Nephron progenitor cell (in vitro differentiated cells): ENCODE measurements at regions not wholly inside any gene's neighbourhood (a gene's known extent, or its start where the extent isn't known, plus 50 kb on each side); places are given as distances from the start of the nearest gene placed in this dataset.

Experiments used
- DNase-seq: peaks from one replicate; pipeline ENCODE4 v3.0.0; 2021
- H3K27ac Mint-ChIP-seq: 2 replicates; pipeline ENCODE4 v1.8.0; 2021; ENCODE audit warnings: mild to moderate bottlenecking, moderate library complexity, mixed read lengths
- H3K27me3 Mint-ChIP-seq: 2 replicates; pipeline ENCODE4 v1.8.0; 2021; ENCODE audit warnings: mild to moderate bottlenecking, low read depth, mixed read lengths; ENCODE audit not compliant: poor library complexity
- H3K36me3 Mint-ChIP-seq: 2 replicates; pipeline ENCODE4 v1.8.0; 2021; ENCODE audit warnings: low read depth, mixed read lengths
- H3K4me1 Mint-ChIP-seq: 2 replicates; pipeline ENCODE4 v1.8.0; 2021; ENCODE audit warnings: mixed read lengths
- H3K4me3 Mint-ChIP-seq: 2 replicates; pipeline ENCODE4 v1.8.0; 2021; ENCODE audit warnings: mild to moderate bottlenecking, moderate library complexity, mixed read lengths
- H3K9me3 Mint-ChIP-seq: 2 replicates; pipeline ENCODE4 v1.8.0; 2021; ENCODE audit warnings: mild to moderate bottlenecking, moderate library complexity, mixed read lengths
- TF ChIP-seq, protein P1 (sequence below): fragments of 200-600 bp; sonication (generic); IDR thresholded peaks from 2 replicates; pipeline ENCODE4 v1.5.0; 2021; ENCODE audit warnings: antibody characterized with exemption

DNA sequence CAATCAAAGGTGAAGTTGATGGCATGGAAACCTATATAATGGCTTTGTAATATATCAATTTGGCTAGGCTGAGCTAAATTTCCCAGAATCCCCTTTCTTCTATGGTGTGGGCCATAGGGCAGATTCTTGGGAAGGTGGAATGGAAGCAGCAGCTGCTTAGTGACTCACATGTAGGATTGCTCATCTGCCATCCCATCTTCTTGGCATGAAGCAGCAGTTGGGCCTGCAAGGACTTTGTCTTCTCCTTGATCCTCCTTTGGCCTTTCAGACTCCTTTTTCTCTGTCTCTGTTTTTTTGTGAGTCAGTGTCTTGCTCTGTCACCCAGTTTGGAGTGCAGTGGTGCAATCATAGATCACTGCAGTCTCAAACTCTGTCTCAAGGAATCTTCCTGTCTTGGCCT, 52.6 kb upstream of the CEP162 start:
- H3K27ac Mint-ChIP-seq, result no peak overlapping the region
- H3K4me1 Mint-ChIP-seq, result peaks cover 11% of the 10 kb centered on the region
- TF ChIP-seq, protein P1, sequence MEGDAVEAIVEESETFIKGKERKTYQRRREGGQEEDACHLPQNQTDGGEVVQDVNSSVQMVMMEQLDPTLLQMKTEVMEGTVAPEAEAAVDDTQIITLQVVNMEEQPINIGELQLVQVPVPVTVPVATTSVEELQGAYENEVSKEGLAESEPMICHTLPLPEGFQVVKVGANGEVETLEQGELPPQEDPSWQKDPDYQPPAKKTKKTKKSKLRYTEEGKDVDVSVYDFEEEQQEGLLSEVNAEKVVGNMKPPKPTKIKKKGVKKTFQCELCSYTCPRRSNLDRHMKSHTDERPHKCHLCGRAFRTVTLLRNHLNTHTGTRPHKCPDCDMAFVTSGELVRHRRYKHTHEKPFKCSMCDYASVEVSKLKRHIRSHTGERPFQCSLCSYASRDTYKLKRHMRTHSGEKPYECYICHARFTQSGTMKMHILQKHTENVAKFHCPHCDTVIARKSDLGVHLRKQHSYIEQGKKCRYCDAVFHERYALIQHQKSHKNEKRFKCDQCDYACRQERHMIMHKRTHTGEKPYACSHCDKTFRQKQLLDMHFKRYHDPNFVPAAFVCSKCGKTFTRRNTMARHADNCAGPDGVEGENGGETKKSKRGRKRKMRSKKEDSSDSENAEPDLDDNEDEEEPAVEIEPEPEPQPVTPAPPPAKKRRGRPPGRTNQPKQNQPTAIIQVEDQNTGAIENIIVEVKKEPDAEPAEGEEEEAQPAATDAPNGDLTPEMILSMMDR, result no peak
- DNase-seq, result no peak
- H3K9me3 Mint-ChIP-seq, result no peaks in the 10 kb centered on the region
- peaks cover 3% of the 10 kb centered on the region for H3K27me3 Mint-ChIP-seq
- H3K4me3 Mint-ChIP-seq, result no peak overlapping the region
- H3K36me3 Mint-ChIP-seq, result no peaks in the 10 kb centered on the region

DNA sequence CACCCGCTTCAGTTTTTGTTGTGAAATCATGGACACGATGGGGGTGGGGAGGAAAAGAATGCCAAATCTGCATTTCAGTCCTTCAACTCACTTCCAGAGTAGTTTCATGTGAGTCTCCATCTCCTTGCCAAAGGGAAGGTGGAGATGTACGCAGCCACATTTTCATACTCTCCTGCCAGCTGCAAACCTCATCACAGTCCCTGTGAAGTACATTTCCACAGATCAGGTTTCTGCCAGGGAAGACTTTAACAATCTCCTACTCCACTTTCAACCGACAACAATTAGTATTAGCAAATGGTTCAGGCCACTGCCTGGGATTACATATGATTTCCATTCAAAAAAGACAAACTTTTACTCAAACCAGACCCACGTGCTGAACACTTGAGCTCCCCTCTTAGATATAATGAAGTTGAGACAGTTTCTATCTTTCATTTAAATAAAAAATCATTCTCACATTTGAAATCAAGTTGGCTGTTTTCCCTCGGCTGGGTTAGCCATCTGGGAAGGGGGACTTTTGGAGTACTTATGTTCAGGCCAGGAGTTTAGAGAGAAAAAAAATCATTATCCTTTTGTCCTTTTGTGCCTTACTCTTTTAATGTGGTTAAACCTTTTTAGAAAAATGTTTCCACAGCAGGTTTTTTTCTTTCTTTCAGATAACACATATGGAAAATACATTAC, 51.0 kb upstream of the CEP162 start:
- Mint-ChIP-seq H3K27me3 (peaks cover 5% of the 10 kb centered on the region), H3K4me1 (peaks cover 8% of the 10 kb centered on the region), H3K9me3 (no peaks in the 10 kb centered on the region), H3K27ac (peak overlapping the region; percentile 53), H3K36me3 (no peaks in the 10 kb centered on the region), H3K4me3 (no peak overlapping the region)
- no peak for DNase-seq
- TF ChIP-seq, protein P1, result no peak
